GM19395 (cell line): ENCODE measurements at regions not wholly inside any gene's neighbourhood (a gene's known extent, or its start where the extent isn't known, plus 50 kb on each side); places are given as distances from the start of the nearest gene placed in this dataset.
A peak's percentile ranks its signal among the peaks of the same experiment; 100 is the strongest.

ENCODE experiments used
- ATAC-seq: cut with Tn5 transposase; IDR thresholded peaks from one replicate; pipeline ENCODE4 v1.9.1; 2021; ENCODE audit warnings: mild to moderate bottlenecking, moderate library complexity; ENCODE audit not compliant: unreplicated experiment

DNA sequence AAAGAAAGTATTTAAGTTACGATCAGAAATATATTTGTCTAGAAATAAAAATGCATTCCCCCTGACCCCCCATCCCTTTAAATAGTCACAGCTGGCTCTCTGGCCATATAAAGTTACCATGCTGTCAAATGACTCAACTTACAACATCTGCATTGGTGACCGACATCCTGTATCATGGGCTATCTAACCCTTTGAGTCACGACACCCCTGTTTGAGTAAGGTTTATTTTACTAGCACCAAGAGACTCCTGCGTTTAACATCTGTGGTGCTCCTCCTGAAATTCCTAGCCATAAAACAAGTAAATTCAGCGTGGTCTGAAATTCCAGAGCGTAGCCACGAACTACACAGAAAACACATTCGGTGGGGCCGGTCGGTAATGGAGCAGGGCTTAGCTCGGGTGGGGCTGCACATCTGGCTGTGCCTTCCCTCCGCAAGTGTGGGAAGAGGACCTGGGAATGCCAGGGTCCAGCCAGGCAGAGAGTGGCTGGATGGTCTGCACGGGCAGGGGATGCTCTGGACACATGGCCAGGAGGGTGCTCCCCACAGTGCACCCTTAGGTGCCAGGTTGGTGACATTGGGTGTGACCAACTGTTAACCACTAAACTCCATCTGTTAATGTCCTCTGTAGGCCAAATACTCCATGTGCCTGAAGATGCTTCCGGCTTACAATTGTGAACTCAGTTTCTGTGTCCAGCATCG, 53.0 kb upstream of the CLDN14 start:
- ATAC-seq = no peak

DNA sequence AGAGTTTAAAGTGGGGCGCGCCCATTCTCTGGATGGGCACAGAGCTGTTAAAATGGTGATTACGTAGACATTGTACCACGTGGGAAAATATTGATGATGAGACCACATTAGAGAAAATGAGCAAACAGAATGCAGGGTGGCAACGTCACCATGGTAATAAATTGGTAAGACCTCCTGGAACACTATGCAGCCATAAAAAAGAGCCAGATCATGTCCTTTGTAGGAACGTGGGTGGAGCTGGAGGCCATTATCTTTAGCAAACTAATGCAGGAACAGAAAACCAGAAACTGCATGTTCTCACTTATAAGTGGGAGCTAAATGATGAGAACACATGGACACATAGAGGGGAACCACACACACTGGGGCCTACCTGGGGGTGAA, 53.5 kb upstream of the CLDN14 start:
- ATAC-seq = no peak

- ATAC-seq = no peak
Measured at GRCh38 chr21:36534656-36535055, 54.7 kb upstream of the CLDN14 start.

- peak; percentile 80 for ATAC-seq
Measured at GRCh38 chr21:36535618-36536241, 55.8 kb upstream of the CLDN14 start.

GRCh38 chr21:36538761-36539160, 58.8 kb upstream of the CLDN14 start:
- no peak for ATAC-seq

DNA sequence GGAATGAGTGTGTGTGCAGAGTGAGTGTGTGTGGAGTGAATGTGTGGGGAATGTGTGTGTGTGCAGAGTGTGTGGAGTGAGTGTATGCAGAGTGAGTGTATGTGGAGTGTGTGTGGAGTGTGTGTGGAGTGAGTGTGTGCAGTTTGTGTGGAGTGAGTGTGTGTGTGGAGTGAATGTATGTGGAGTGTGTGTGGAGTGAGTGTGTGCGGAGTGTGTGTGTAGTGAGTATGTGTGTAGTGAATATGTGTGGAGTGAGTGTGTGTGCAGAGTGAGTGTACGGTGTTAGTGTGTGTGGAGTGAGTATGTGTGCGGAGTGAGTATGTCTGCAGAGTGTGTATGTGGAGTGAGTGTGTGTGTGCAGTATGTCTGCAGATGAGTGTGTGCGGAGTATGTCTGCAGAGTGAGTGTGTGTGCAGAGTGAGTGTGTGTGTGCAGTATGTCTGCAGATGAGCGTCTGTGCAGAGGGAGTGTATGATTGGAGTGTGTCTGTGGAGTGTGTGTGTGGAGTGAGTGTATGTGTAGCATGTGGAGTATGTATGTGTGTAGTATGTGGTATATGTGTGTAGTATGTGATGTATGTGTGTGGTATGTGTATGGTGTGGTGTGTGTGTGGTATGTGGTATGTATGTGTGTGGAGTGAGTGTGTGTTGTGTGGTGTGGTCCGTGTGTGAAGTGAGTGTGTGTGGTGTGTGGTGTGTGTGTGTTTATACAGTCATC, 59.7 kb upstream of the CLDN14 start:
- no peak for ATAC-seq

GRCh38 chr21:36540700-36541099, 60.8 kb upstream of the CLDN14 start:
- ATAC-seq = no peak

DNA sequence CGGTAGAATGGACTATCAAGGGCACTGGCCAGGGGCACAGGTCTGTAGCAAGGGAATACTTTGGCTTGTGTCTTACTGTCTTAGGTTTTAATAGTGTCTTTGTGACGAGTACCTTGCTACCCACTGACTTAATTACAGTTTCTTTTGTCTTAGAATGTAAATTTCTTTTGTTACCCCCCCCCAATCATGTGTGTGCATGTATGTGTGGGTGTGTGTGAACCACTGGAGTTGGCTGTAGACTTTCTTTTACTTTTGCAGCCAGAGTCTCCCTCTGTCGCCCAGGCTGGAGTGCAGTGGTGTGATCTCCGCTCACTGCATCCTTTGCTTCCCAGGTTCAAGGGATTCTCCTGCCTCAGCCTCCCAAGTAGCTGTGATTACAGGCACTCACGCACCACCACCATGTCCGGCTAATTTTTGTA, 61.8 kb upstream of the CLDN14 start:
- ATAC-seq = peak; percentile 18

DNA sequence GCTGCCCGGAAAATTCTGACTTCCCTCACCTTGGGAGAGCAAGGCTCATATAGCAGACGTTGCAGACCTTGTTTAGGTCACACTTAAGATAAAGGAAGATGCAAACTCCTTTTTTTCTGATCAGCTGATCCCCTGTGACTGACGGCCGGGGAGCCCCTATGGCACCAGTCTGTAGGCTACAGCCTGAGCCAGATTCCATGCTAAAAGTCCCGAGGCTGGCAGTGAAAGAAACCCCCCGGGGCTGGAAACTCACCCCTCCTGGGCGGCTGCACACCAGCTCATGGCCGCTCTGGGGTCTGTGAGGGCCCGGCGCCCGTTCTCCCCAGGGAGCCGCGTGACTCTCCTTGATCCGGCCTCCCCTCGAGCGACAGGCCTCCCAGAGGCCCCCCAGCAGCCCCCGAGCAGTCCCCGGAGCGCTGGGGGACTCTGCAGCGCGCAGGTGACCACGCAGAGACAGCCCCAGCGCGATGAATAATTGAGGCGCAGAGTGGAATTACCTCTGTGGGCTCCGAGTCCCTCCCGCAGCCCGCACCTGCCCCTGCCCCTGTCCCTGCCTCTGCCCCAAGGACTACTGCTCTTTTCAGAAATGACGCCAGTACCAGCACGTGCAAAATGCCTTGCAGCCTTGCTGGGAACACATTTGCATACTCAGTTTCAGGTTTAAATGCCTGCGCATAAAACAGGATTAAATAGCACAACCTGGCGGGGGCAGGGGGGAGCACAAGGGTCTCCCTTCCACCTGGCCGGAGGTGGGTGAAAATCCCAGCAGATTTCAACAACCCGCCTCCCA, 62.6 kb upstream of the CLDN14 start:
- ATAC-seq = peak; percentile 78

DNA sequence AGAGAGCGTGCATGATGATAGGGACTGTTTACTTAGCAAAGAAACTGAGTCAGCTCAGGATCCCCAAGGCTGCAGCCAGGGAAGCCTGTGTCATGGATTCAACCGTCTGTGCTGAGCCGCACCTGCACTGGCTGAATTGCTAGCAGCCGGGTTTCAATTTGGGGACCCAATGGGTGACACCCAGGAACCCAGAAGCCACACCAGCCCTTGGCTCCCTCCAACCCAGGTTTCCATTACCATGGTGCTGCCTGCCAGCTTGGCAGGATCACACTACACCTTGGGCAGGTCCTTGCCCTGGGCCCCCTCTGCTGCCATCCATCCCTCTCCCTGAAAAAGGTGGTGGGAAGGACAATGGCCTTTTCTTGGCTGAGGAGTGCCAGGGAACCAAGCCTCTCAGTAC, 64.0 kb upstream of the CLDN14 start:
- no peak for ATAC-seq

DNA sequence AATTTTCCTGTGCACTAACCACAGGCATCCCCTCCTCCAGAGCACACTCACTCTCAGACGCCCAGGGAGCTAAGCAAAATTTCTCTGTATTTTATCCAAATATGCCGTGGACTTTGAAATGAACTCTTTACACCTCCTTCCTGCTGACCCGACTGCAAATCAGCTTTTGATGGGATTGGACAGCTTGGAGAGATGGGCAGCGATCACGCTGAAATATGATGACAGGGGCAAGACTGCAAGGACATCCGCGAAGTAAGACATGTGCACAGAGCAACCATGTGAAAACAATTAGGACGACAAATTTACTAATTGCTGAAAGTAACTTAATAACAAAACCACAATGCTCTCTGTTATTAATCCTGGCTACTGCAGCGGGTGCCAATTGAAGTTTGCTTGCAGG, 64.6 kb upstream of the CLDN14 start:
- ATAC-seq = no peak

DNA sequence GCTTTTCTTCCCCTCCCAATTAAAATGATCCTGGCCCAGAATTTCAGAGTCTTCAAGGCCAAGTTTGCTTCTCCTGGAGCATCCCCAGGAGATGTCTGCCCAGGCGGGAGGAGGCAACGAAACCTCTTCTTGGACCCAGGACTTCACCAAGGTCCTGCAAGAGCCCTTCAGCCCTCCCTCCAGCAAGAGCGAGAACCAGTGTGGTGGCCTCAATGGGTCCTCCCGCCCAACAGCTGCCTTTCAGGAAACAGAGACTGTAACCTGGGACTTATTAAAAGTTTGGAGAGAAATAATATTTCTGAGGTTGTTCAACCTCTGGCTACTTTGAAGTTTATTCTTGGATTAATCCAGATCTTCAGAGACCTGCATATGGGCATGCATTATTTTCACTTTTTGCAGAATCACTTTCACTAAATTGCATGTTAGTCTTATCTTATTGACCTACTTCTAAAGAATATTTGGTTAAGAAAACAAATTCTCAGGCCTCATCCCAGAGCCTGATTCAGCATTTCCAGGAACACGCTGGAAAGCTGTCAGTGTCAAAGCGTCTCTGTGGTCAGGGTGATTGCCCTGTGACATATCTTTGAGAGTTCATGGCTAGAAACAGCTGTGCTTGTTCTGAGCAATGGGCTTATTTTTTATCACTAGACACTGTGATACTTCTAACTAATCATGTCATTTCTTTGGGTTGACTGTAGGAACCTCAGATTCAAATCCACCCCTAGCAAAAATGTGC, 66.0 kb upstream of the CLDN14 start:
- ATAC-seq = no peak

DNA sequence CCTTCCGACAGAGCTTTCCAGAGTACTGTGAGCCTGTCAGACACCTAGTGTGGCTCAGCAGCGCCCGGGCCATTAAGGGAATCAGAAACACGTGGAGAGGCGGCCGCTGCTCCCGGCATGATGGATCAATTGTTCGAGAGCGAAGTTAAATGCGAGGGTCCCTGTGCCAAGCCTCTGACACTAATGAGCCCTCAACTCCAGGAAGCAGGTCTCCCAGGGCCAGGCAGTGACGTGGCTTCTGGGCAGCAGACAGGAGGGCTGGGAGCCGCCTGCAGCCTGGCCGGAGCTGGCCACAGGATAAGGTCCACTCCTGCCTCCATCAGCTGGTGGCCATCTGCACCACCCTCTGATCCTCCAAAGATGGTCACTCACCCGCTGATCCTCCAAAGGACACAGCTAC, 67.5 kb upstream of the CLDN14 start:
- ATAC-seq = no peak

GRCh38 chr21:36548866-36549265, 68.9 kb upstream of the CLDN14 start:
- no peak for ATAC-seq

DNA sequence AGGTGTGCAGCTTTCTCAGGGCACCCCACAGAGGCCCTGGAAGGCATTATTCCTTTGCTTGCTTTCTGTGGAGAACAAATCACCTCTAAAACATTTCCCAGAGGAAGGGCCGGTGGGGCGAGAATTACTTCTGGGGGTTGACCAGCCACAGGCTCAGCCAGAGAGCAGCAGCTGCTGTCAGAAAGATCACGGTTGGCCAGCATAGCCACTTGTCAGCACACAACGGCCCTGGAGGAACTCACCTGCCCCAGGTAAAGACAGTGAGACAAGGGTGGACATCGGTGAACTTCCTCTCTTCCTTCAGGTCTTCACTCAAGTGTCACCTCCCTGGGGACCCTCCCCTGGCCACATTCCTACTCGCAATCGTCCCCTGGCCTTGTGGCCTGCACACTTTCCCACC, 69.5 kb upstream of the CLDN14 start:
- no peak for ATAC-seq

- no peak for ATAC-seq
Measured at GRCh38 chr21:36550761-36551160, 70.8 kb upstream of the CLDN14 start.

GRCh38 chr21:36551321-36551720, 71.4 kb upstream of the CLDN14 start:
- no peak for ATAC-seq

DNA sequence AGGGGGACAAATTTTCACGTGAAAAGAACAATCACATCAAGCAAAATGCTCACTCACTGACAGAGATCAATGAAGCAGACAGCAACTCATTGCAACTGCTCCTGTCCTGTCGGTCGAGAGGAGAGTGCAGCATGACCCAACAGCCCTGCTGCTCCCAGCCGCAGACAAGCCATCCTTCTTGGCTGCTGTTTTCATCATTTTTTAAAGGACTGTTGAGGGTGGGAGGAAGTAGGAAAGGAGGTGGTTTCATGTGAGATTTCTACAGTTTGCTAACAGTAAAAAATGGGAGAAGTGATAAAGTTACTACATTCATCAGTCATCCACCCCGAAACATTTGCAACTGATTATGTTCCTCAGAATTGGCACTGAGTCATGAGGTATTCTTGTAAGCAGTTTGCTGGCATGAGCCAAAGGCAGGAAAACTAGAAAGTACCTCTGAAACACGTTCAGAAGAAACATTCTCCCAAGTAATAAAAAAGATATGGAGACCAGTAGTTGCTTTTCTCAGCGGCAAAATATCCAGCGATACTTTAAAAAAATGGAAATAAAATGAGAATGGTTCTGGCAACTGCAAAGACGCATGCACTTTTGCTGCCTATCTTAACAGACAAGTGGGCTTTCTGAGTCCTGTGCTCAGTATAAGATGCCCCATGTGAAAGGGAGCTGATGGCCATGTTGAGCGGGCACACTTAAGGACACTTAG, 72.0 kb upstream of the CLDN14 start:
- no peak for ATAC-seq

GRCh38 chr21:36552434-36552785, 72.5 kb upstream of the CLDN14 start:
- ATAC-seq = no peak

GRCh38 chr21:36553406-36553805, 73.5 kb upstream of the CLDN14 start:
- ATAC-seq = no peak
